ENCODE measurements at regions not wholly inside any gene's neighbourhood (a gene's known extent, or its start where the extent isn't known, plus 50 kb on each side); places are given as distances from the start of the nearest gene placed in this dataset.

DNA sequence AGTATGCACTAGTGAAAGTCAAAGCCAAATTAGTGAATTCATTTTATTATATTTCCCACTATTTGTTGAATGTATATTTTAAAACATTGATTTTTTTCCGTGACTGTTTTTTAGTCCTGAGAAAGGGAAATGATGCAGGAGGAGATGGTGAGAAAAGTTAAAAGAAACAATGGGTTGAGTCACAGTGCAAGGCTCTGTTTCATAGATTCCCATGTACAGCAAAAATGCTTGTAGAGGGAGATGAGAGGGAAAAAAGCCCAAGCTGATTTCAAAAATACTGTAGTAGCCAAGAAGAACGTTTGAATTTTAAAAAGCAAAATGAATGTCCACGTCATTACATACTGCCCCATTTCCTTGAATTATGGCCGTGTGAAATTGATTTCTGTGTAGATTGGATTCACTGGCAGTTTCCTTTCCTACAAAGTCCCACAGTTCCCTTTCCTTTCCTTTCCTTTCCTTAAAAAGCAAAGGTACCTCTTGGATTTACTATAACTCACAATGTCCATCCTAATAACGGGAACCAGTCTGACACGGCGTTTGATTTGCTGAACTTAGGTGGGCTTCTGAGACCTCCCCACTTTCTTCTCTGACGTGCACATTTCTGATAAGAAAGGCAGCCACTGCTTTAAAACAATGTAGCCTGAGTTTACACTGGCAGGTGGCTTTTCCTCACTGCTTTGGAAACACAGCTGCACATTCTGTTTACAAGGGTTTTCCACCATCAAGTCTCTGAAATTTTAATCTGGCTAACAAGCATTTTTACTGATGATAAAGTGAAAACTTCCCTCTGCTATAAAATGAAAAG, 63.7 kb downstream of the SPCS3 start:
- DNase-seq, result no peak

DNA sequence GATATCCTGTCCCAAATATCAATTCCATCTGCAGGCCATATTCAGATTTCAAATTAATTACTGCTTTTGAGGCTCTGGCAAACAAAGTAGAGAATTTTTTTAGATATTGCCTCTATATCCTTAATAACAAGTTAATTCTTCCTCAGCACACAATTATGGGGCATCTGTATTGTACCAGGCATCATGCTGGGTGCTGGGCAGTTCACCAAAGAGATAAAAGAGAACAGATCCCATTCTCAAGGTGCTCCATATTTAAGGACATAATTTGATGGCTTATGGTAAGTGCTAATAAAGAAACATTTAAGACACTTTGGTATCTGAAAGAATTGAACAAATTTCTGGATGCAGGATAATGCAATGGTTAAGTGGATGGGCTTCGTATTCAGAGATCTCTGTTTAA, 65.8 kb downstream of the SPCS3 start:
- DNase-seq, result peak in 1 of 14 donors; percentile 8

DNA sequence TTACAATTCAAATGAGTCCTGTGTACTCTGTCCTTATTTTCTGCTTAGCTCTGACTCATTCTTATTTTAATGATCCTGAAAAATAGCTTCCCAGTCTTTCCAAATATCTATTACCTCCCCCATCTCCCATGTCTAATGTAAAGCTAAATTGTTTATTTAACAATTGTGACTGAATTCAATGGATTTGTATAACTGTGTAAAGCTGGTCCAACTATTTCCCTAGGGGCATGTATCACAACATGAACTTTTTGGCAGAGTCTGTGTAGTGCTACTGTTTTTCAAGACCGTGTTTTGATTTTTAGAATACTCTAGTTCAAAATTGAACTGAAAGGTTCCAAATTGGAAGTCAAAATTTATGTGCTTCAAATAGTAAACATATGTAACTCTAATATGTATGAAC, 67.8 kb downstream of the SPCS3 start:
- no peak for DNase-seq

DNA sequence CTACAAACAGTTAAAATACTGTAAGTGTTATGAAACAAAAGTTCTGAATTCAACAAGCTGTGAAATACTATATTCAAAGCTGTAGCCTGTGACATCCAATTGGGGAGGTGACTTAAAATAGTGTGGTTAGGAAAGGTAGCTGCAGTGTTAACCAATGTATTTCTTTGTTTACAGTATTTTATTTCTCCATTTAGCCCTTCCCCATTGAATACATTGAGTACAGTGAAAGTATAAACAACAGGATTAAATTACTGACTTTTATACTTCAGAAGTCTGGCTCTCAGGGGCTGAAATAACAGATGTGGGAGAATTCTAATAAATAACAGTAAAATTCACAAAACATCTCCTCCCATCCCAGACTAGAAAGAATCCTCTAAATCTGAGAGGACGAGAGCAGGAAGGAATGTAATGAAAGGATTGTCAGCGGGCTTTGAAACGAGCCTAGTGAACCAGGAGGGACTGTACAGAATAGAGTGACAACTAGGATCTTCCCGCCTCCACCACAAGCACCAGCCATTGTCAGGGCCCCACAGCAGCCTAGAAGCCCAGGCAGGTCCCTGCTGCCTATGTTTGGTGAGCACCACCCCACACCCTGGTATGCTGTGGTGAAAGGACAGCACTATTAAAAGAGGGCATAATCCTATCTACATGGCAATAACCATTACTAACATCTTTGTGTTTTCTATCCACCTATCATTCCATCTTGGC, 73.7 kb downstream of the SPCS3 start:
- DNase-seq, result no peak

DNA sequence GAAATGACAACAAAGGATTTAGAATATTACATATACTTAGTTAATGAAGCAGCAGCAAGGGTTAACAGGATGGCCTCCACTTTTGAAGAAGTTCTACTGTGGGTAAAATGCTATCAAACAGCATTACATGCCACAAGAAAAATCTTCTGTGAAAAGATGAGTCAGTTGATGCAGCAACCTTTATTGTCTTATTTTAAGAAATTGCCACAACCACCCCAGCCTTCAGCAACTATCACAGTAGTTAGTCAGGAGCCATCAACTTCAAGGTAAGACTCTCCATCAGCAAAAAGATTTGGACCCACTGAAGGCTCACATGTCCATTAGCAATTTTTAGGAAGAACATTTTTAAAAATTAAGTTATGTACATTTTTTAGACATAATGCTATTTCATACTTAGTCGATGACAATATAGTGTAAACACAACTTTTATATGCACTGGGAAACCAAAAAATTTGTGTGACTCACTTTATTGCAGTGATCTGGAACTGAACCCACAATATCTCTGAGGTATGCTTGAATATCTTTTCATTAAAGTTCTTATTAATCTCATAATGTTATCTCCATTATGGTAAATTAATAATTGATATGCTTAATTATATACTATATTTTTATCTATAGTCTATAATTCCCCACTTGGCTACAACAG, 81.2 kb downstream of the SPCS3 start:
- no peak for DNase-seq

DNA sequence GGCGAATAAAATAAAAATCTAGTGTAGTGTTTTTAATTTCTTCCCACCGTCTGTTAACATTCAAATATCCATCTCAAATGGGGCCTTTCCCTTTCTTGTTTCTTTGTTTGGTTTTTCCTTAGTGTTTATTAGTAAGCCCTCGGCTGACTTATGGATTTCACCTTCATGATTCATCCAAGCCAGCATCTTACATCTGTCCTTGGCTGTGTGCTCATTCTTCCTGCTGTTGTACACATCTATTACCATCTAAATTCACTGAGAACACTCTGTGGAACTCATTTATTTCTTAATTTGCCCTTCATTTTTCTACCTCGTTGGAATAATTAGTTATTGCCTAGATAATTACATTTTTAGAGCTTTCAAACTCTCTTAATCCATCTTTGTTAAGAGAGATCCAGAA, 84.9 kb downstream of the SPCS3 start:
- DNase-seq, result no peak

DNA sequence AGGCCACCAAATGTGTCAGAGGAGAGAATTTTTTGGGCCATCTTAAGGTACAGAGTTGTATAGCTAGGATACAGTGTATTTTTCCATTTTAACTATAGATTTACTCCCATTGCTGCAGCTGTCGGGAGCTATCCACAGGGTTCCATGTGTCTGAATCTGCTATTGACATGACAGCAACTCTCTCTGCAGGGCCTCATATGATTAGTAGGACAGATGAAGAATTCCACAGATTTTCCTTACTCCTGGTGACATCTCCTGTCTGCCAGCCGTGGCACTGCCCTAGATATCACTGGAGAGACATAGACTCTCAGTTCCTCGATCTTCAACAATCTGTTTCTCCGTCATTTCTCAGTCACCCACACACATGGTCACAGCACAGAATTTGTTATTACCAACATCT, 86.5 kb downstream of the SPCS3 start:
- no peak for DNase-seq

DNA sequence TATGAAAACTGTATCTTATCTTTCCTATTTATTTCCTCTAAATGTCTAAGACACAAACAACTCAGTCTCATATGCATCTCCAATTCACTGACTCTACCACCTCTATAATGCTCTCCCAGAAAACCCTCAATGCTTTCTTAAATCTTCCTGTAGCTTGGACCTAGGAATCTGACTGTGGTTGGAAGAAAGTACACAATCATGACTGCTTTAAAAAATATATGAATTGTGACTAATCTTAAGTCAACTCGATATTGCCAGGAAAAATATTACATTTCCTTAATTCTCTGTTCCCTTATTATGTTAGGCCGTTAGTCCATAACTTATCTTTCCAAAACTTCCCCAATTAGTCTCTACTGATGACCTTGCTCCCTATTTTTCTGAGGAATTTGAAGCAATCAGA, 87.0 kb downstream of the SPCS3 start:
- no peak for DNase-seq

DNA sequence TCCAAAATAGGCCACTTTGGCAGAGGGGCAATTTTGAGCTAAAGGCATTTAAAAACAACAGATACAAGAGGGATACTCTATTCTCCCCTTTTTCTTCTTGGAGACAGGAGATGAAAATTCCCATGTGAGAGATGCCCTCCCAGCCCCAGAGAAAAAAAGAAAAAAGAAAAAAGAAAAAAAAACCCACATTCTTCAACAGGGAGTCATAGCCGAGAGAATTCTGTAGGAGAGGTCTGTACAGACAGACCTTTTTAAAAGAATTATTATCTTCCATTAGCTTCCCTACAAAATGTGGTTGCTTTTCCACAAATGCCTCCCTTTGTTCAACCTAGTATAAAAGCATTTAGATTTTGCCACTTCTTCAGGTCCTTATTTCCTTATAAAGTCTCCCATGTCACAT, 89.9 kb downstream of the SPCS3 start:
- no peak for DNase-seq

DNA sequence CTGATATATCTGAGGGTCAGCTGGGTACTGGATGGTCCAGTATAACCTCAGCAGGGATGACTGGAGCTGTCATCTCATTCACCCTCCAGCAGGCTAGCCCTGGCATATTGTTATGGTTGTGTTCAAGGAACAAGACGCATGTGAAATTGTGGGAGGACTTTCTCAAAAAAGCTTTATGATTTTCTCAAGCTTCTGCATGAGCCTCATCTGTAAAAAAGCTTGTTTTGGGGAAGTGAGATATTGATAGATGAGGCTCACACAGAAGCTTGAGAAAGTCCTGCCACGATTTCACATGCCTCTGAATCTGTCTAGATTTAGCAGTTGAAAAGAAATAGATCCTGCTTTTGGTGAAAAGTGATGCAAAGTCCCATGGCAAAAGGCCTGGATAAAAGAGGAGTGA, 93.4 kb downstream of the SPCS3 start:
- no peak for DNase-seq

DNA sequence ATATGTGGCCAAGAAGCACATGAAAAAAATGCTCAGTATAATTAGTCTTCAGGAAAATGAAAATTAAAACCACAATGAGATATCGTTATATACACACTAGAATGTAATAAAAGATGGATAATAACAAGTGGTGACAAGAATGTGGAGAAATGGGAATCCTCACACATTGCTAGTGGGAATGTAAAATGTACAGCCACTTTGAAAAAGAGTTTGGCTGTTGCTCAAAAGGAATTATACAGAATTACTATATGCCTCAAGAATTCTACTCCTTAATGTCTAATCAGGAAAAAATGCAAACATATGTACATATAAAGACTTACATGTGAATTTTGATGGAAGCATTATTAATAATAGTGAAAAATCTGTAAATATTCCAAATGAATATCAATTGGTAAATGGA, 102.2 kb downstream of the SPCS3 start:
- no peak for DNase-seq

DNA sequence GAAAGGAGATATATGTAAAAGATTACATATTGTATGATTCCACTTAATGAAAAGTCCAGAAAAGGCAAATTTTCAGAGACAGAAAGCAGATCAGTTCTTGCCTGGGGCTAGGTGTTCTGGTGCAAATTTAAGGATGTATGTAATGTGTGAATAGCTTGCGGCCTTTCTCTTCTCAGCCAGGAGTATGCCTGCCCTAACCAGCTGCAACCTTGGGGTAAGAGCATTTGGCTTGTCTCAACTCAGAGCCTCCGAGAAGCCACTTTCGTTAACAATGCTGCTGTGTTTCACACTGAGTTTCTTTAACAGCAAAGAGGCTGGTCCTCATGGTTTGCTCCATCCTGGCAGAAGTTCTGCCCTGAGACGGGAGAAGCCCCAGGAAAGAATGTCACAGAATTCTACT, 102.7 kb downstream of the SPCS3 start:
- DNase-seq, result peak in 1 of 14 donors; percentile 1

DNA sequence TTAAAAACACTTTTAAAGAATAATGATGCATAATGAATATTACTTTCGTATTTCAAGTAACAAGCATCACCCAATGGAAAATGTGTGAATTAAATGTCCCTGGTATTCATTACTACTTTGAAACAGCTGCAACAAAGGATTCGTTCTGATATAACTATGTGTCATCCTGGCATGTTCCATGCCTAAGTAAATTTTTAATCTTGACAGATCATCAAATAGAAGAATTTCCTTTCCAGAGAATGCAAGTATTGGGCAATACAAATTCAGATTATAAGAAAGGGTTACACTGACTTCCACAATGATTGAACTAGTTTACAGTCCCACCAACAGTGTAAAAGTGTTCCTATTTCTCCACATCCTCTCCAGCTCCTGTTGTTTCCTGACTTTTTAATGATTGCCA, 105.3 kb downstream of the SPCS3 start:
- no peak for DNase-seq

DNA sequence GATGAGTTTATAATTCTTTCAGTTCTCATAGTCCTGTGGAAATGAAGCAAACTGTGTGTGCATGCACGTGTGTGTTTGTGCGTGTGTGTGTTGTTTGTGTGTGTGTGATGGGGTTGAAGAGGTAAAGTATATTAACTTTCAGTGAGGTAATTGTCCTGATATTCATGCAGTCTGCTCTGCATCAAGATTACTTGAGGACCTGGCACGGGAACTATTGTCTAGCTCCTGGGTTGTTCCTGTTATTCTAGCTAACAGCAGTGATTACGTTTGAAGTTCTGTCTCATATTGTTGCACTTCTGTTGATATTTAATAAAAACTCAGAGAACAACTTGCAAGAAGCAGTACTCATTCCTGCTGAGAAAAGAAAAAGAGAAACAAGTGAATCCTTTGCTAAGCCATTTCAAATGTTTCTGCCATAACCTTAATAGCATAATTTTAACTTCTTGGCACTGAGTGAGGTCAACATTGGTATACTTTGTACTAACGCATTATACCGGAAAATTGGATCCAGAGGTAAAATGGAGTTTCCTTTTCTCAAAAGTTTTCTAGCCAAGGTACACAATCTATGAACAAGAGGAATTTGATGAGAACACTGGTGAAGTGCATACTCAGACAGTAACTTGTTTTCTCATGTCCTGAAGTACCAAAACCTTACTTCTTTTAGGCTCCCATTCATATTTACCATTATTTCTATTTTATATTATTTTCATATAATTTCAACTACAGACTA, 113.2 kb downstream of the SPCS3 start:
- DNase-seq, result no peak

DNA sequence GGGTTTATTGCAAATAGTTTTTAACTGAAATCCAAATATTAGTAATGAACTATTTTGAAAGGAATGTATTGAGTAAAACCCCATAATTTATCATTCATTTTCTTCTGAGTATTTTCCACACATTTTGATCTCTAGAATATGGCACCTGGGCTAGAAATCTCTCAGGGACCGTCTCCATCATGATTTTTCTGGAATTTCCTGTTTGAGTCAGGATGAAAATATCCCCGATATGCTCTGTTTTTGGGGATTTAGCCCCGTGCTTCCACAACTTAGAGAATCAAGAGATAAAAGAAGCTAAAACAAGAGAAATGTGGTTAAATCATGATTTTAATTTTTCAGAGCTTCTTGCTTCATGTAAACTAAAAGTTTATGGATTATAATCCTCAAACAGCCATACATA, 114.2 kb downstream of the SPCS3 start:
- no peak for DNase-seq

DNA sequence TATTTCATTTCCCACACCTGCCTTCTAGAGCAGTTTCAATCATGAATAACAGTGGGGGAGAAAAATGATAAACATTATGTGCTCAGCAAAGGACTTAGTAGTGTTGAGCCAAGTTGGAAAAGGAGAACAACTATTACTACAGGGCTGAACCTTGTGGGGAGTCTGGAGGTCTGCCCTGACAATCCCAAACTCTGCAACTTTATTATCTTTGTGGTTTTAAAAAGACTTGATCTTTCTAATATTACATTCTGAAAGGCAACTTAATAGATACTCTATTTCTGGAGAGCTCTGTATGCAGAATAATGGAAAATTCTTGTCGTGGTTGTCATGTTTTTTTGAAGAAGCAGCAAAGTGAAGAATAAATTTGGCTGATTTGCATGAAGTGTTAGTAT, 116.1 kb downstream of the SPCS3 start:
- no peak for DNase-seq

DNA sequence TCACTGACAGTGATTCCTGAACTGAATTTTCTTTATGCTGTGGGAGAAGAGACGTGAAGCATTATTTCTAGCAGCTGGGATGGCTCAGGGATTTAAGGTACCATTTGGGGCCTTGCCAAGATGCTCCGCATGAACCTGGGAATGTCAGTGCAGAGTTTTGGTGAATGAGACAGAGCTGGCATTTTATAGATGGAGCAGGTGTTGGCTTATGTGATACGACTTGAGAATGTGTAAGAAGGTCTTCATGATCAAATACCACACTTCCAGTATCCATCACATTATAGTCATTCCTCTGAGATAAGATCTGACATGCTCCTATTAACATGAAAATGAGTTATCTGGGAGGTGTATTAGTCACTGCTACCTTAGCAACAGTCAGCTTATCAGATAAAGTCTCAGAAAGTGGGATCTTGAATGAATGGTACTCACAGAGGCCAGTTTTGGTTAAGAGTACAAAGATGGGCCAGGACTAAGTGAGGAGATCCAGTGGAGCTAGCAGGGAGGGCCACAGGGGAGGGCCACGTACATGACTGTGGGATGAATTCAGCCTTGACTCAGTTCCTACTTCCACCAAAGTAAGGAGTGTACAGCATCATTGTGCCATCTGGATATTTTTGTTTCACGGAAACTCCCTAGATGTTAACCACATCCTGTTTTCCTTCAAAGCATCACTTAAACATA, 116.7 kb downstream of the SPCS3 start:
- no peak for DNase-seq

DNA sequence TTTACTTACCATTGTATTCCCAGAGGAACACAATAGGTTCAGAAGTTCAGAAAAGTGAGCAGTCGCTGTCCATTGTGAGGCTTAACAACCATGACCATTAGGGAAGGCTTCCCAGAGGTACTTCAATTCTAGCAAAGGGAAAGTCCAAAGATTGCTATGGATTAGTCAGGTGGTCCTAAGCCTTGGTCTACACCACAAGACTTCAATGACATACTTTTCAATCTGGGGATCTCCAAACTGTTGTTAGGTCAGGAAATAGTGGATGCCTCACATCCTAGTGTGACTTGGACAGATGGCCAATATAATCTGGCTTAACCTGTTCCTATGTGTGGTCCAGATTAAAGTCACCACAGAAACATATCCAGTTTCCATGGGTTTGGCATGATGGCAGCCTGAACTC, 118.0 kb downstream of the SPCS3 start:
- DNase-seq, result no peak

DNA sequence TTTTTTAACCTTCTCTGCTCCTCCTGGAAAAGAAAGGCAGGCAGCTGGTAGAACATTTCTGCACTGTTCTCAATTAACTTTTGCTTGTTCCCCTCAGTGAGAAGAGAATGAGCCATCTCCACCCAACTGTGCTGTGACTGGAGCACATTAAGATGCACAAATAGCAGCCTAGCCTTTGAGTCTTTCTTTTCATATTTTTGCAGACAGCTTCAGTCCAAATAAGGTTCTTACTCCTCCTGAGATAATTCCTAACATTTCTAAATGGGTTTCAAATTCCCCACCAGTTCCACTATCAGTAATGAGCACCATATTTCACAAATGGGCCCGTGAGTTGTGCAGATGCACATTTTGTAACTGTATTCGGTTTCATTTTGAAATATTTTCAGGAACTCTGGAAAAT, 118.6 kb downstream of the SPCS3 start:
- DNase-seq, result no peak

DNA sequence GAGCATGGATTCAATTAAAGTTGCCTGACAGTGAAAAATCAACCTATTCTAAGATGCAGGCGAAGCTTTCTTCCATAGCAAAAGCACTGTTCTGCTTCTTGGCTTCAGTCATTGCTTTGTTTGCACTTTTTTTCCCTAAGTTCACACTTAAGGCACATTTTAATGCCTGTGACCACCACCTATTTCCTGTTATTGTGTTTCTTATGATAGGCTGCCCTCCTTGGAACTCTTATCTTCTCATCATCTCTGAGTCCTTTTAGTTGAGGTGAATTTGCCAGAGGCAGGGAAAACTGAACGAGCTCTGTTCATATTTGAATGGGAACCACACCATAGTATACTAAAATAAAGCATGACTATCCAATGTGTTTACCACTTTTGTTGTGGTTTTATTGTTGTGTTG, 119.8 kb downstream of the SPCS3 start:
- no peak for DNase-seq

DNA sequence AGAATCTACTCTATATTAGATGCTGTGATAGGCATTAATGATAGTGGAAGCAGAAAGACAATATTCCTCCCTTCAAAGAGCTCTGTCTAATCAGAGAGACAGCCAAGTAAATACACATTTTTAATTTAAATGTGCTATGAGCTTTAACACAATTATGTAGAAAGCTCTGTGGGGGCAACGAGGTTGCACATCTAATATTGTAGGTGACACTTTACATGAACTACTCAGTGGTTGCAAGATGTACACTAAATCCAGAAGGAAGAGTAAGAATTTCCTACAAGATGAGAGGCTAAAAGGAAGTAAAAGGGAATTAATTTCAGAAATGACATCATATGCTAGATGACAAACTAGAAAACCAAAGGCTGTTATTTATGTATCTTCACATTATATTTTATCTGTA, 120.9 kb downstream of the SPCS3 start:
- no peak for DNase-seq

DNA sequence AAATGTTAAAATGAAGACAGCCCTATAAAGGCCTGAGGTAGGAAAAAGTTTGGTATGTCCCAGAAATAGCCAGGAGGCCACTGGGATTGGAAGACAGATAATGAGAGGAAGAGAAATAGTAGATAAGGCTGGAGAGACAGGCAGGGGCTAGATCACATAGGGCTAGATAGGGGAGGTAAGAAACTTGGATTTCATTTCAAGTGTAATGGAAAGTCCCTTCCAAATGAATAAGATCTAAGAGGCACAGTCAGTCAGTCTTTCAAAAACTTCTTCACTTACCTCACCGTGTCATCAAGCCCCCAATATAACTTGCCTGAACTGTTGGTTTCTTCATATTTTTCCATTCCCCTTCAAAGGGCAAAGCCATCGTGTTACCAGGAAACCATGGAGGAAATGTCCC, 121.8 kb downstream of the SPCS3 start:
- no peak for DNase-seq

DNA sequence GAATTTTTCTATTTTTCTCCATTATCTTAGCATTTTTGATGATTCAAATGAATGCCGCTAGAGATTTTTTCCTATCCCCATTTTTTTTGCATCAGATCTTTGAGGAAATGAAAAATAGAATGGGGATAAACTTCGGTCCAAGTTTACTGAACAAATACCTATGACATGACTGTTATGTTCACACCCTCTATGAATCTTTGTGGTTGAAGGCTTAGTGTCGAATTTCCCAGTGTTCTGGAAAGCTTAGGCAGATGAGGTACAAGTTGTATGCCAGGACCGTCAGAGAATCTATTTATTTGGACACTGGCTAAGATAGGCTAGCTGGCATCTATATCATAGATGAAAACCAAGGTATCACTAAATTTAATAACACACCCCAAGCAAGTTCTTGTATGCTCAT, 123.4 kb downstream of the SPCS3 start:
- DNase-seq, result no peak
